Spleen (tissue), 11 donors: ENCODE measurements at regions not wholly inside any gene's neighbourhood (a gene's known extent, or its start where the extent isn't known, plus 50 kb on each side); places are given as distances from the start of the nearest gene placed in this dataset.

Source experiments
- DNase-seq: peaks from one replicate; pipeline ENCODE4 v3.0.0-alpha.2; 2020
- H3K27ac ChIP-seq, 8 donors: fragments of 200-600 bp; sonication (generic) in 7 of 8; 1 replicate in 4 of 8; 2 replicates in 4 of 8; pipeline versions ENCODE4 v1.5.0 to v1.8.0; 2016 to 2021; ENCODE audit warnings: inconsistent platforms in 4 of 8, mild to moderate bottlenecking in 4 of 8, moderate library complexity in 1 of 8
- H3K27me3 ChIP-seq, 7 donors: fragments of 200-600 bp; sonication (generic) in 6 of 7; replicated peaks in 1 of 7; 1 replicate in 4 of 7; 2 replicates in 3 of 7; pipeline versions ENCODE4 v1.5.0 to v1.8.0; 2016 to 2021; ENCODE audit warnings: inconsistent platforms in 3 of 7, mild to moderate bottlenecking in 1 of 7
- H3K36me3 ChIP-seq, 6 donors: fragments of 200-600 bp; sonication (generic) in 5 of 6; 1 replicate in 4 of 6; 2 replicates in 2 of 6; pipeline versions ENCODE4 v1.5.0 to v1.8.0; 2016 to 2021; ENCODE audit warnings: inconsistent platforms in 2 of 6
- H3K4me1 ChIP-seq, 6 donors: fragments of 200-600 bp; sonication (generic) in 5 of 6; 1 replicate in 3 of 6; 2 replicates in 3 of 6; pipeline versions ENCODE4 v1.5.0 to v1.8.0; 2016 to 2021; ENCODE audit warnings: inconsistent platforms in 3 of 6
- H3K4me3 ChIP-seq, 8 donors: fragments of 200-600 bp; sonication (generic) in 7 of 8; 1 replicate in 4 of 8; 2 replicates in 4 of 8; pipeline versions ENCODE4 v1.5.0 to v1.8.0; 2016 to 2021; ENCODE audit warnings: inconsistent platforms in 4 of 8, mild to moderate bottlenecking in 4 of 8, moderate library complexity in 2 of 8
- H3K9me3 ChIP-seq, 8 donors: fragments of 200-600 bp; sonication (generic) in 7 of 8; 1 replicate in 4 of 8; 2 replicates in 4 of 8; pipeline versions ENCODE4 v1.5.0 to v1.8.0; 2016 to 2021; ENCODE audit warnings: inconsistent platforms in 4 of 8
- CTCF ChIP-seq, 11 experiments: fragments of 200-600 bp in 7 of 11; fragments of 450-650 bp in 4 of 11; sonication (generic) in 4 of 11; IDR thresholded peaks in 8 of 11; conservative IDR thresholded peaks in 3 of 11; 1 replicate in 7 of 11; 2 replicates in 4 of 11; pipeline versions ENCODE4 v1.4.0 to v1.8.0; 2016 to 2021; ENCODE audit warnings: antibody characterized with exemption in 11 of 11, inconsistent platforms in 4 of 11, mild to moderate bottlenecking in 1 of 11
- POLR2A ChIP-seq, 3 donors: fragments of 450-650 bp; IDR thresholded peaks; one replicate each; pipeline ENCODE4 v1.5.1; 2017; ENCODE audit warnings: antibody characterized with exemption in 3 of 3, mild to moderate bottlenecking in 1 of 3
- POLR2AphosphoS5 ChIP-seq, 3 donors: sonication (generic); formaldehyde crosslinking; IDR thresholded peaks; one replicate each; pipeline ENCODE4 v1.5.1; 2017; ENCODE audit warnings: antibody characterized with exemption in 3 of 3
- WGBS, 5 donors: extraction: QIAGEN DNeasy Blood & Tissue Kit in 3 of 5; methylation state at CpG; one replicate each; pipeline versions ENCODE4 v1.1.5 to v1.1.7; 2013 to 2018; 5-methylcytosine and 5-hydroxymethylcytosine counted together
- intact Hi-C: fragments of 100-400 bp; cut with DNase I; formaldehyde crosslinking; loops from one replicate; pipeline ENCODE4 v1.15.0; 2023; ENCODE audit warnings: low total_unique reads
- donor health status: healthy with polysubstance abuse.
- donor health status: DM: no; HTN: no; CAD: no; lungs with moderate emphysema.
- donor health status: DM: no; HTN: no; CAD: no.
- donor health status: Bipolar disorder and iron deficiency.
- donor health status: healthy.
- donor health status: DM: no; HTN: no; CAD: no.
- donor health status: DM: yes; HTN: yes; CAD: no.

DNA sequence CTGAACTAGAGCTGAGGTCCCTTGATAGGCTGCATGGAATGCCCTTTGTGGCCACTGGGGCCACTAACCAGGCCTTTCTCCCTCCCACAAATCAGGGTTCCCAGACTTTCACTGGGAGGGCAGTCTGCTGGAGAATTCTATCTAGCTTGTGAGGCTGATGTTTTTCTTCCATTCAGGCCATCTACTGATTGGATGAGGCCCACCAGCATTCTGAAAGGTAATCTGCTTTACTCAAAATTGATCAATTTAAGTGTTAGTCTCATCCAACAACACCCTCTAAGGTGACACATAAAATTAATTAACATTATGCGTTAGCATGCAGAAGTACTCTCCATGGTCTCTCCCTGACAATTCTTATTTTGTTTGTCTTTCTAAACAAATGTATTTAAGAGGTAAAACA, 80.5 kb downstream of the RTP4 start:
- WGBS, 5 donors: 88 to 96% (median 92%) methylated on average over 1 of the region's 1 CpG
- no peak for DNase-seq

GRCh38 chr3:187447737-187448136, 79.6 kb downstream of the RTP4 start:
- H3K27ac ChIP-seq: no peak overlapping the region
- peaks cover 0 to 4% (median 0%) of the 10 kb centered on the region in 7 donors for H3K27me3 ChIP-seq
- intact Hi-C loops: no loop called here
- H3K4me1 ChIP-seq: no peaks in the 10 kb centered on the region
- no peaks in the 10 kb centered on the region for H3K36me3 ChIP-seq
- TF ChIP-seq CTCF (IDR thresholded peaks at IDR 0.05 in 8 of 11, conservative IDR thresholded peaks at IDR 0.05 in 3 of 11): no peak
- TF ChIP-seq POLR2A (IDR thresholded peaks at IDR 0.05): no peak
- TF ChIP-seq POLR2AphosphoS5 (IDR thresholded peaks at IDR 0.05): no peak
- H3K4me3 ChIP-seq: no peak overlapping the region
- WGBS, 5 donors: 70 to 97% (median 90%) methylated on average over 3 of the region's 3 CpGs
- DNase-seq: no peak
- peaks cover 0 to 4% (median 0%) of the 10 kb centered on the region in 8 donors for H3K9me3 ChIP-seq

More for the DNA sequence above, 80.5 kb downstream of the RTP4 start:
- Histone ChIP-seq H3K27me3 (peaks cover 0 to 4% (median 0%) of the 10 kb centered on the region in 7 donors), H3K9me3 (peaks cover 0 to 6% (median 0%) of the 10 kb centered on the region in 8 donors), H3K4me1 (no peaks in the 10 kb centered on the region), H3K36me3 (no peaks in the 10 kb centered on the region), H3K4me3 (no peak overlapping the region), H3K27ac (no peak overlapping the region)
- TF ChIP-seq POLR2A (IDR thresholded peaks at IDR 0.05) (no peak), POLR2AphosphoS5 (IDR thresholded peaks at IDR 0.05) (no peak), CTCF (IDR thresholded peaks at IDR 0.05 in 8 of 11, conservative IDR thresholded peaks at IDR 0.05 in 3 of 11) (no peak)
- intact Hi-C loops: no loop called here

DNA sequence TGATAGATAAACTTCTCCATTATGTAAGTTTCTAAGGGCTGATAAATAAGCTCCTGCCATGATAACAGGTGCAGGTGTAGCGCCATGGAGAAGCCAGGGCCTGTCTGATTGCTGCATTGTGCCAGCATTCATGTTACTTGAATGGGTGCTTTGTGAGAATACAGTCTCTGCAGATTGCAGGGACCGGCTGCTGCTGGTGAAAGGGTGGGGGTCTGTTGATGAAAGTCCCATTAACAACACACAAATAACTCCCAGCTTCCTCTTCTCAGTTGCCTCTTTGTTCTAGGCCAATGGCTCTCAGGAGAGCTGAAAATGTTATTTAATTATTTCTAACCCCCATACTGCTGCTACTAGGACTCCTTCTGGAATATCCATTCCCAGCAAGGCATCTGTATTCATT, 77.2 kb downstream of the RTP4 start:
- no peak for DNase-seq
- H3K4me1 ChIP-seq: no peaks in the 10 kb centered on the region
- no peaks in the 10 kb centered on the region for H3K36me3 ChIP-seq
- peaks cover 0 to 4% (median 0%) of the 10 kb centered on the region in 7 donors for H3K27me3 ChIP-seq
- intact Hi-C loops: no loop called here
- 80 to 92% (median 86%) methylated on average over 2 of the region's 2 CpGs for WGBS, 5 donors
- H3K27ac ChIP-seq: no peak overlapping the region
- no peaks in the 10 kb centered on the region for H3K9me3 ChIP-seq
- H3K4me3 ChIP-seq: no peak overlapping the region
- TF ChIP-seq POLR2A (IDR thresholded peaks at IDR 0.05) (no peak), CTCF (IDR thresholded peaks at IDR 0.05 in 8 of 11, conservative IDR thresholded peaks at IDR 0.05 in 3 of 11) (no peak), POLR2AphosphoS5 (IDR thresholded peaks at IDR 0.05) (no peak)

DNA sequence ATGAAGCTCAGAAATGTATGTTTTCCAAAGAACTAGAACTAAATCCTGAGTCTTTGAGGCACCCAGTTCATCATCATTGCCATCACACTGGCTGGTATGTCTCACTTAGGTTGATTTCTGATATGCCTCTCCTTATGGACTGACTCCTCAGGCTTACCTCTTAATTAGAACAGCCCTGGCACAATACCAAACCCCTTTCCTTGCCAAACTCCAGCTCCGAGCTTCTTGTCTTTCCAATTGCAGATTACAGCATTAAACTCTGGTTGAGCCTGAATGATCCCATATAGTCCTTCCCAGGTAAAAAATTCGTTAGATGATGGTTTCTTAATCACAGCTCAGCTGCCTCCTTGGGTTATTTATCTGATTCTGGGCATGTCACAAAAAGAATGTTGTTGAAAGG, 66.3 kb downstream of the RTP4 start:
- Histone ChIP-seq H3K36me3 (no peaks in the 10 kb centered on the region), H3K27ac (no peak overlapping the region), H3K27me3 (peaks cover 0 to 19% (median 8%) of the 10 kb centered on the region in 7 donors), H3K4me1 (no peaks in the 10 kb centered on the region), H3K4me3 (no peak overlapping the region), H3K9me3 (no peaks in the 10 kb centered on the region)
- no peak for TF ChIP-seq POLR2AphosphoS5 (IDR thresholded peaks at IDR 0.05)
- no peak for TF ChIP-seq CTCF (IDR thresholded peaks at IDR 0.05 in 8 of 11, conservative IDR thresholded peaks at IDR 0.05 in 3 of 11)
- DNase-seq: no peak
- 53 to 72% (median 66%) methylated on average over 2 of the region's 2 CpGs for WGBS, 5 donors
- intact Hi-C loops: no loop called here
